Omental fat pad (tissue), 1 donor: ENCODE measurements at regions not wholly inside any gene's neighbourhood (a gene's known extent, or its start where the extent isn't known, plus 50 kb on each side); places are given as distances from the start of the nearest gene placed in this dataset.
"Not testable (repeated sequence)": the region's sequence is repeated elsewhere in the genome, so short reads cannot be mapped to it uniquely, and the experiment has no call there.

Source experiments
- ATAC-seq: fragments of 150-250 bp; one replicate; pipeline ENCODE4 v1.9.1; 2016; ENCODE audit warnings: mild to moderate bottlenecking, moderate library complexity; ENCODE audit not compliant: low FRiP score
- DNase-seq: peaks from one replicate; pipeline ENCODE4 v3.0.0-alpha.2; 2019; ENCODE audit warnings: low spot score

DNA sequence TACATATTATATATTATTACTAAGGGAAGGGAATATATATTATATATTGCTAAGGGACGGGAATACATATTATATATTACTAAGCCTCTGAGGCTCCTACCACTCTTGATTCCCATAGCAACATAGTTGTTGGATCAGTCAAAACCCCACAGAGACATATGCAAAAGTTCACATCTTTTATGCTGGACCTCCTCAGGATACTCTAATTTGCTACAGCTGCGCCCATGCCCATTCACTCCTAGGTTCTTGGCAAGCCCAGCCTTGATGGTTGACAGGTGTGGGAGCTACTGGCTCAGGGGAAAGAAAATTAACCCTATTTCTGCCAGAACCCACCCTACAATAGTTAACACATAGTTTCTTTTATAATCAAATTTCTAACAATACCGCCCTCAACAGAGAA is 752.2 kb downstream of the TTLL7 start:
- not testable (repeated sequence) for DNase-seq, ATAC-seq

DNA sequence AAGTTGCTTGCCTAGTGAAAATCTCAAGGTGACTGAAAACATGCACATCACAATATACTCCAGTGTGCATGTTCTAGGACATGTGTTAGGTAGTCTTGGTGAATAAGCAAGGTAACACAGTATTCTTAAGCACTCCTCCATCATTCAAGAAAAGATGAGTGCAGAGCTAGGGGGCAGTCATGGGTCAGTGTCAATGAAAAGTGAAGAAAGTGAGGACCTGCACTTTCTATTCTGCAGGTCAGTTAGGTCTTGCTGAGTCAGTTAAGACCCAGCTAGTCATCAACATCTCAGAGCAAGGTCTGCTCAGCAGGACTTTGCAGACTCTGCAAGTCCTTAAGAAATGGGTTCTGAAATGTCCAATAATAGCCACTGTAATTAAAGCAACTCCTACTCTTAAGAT is 754.1 kb downstream of the TTLL7 start:
- DNase-seq, ATAC-seq: not testable (repeated sequence)

DNA sequence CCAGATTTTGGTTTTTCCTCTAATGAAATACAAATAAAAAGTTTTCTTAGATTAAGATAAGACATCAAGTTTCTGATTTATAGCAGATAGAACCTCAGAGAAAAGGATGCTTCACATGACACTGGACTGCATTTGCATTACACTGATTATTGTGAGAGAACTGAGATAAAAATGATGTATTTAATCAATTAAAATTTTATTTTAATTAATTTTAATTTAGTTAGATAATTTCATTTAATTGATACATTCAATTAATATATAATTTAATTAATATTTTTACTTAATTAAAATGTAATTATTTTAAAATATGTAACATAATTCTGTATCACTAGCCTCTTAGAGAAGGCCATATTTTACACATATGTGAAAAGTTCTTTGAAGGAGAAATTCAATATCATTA is 759.4 kb downstream of the TTLL7 start:
- not testable (repeated sequence) for ATAC-seq, DNase-seq

DNA sequence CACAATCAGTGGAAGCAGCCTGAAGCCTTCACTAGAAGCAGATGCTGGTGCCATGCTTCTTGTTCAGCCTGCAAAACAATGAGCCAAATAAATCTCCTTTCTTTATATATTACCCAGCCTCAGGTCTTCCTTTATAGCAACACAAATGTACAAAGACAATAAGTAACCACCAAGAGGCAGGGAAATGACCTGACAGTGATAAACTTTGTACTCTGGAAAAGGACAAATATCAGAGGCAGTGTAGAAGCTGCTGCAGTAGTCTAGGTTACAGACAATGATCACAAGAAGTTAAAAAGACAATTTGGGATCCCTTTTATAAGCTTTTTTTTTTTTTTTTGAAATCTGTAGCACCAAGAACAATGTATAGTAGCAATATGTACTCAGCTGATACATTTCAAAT is 760.3 kb downstream of the TTLL7 start:
- DNase-seq, ATAC-seq: not testable (repeated sequence)

DNA sequence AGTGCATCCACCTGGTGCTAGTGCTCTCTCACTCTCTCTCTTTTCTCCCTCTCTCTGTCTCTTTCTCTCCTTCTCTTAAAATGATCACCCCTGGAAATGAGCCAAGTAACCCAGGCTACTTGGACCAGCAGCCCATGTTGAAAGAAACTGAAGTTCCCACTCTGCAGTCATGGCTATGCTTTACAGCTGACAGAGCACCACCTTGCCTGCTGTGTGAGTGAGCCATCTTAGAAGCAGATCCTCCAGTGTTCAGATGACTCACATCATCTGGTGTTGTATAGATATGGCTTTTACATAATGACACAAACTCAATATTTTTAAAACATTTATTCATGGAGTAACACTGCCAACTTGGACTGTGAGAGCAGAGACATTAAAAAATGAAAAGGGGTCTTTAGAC is 779.1 kb downstream of the TTLL7 start:
- DNase-seq, ATAC-seq: not testable (repeated sequence)

DNA sequence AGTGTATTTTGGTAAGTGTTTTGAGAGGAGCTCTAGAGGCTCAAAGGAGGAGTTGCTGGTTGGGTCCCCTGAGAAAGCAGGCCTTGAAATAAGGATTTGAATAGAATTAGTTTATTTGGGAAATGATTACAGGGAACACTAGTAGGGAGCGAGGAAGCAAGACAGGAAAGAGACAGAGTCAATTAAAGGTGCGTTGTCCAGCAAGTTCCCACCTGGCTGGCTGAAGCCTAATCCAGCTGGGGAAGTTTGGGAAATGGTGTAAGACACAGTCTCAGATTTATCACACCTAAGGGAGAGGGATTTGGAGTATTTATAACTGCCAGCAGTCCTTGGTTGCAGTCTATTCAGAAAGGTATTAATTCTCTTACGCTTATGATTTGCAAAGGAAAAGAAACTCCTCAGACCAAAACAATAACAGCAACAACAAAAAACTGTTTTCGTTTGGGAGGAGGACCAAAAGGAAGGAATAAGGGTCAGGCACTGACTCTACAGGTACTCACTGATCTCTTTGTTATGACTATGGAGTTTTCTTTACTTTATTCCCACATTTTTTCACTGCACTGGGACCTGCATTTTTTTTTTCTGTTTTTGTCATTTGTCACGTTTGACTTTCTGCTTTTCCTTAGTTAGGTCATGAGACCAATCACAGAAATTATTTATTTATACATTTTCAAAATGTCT is 780.8 kb downstream of the TTLL7 start:
- not testable (repeated sequence) for ATAC-seq, DNase-seq

DNA sequence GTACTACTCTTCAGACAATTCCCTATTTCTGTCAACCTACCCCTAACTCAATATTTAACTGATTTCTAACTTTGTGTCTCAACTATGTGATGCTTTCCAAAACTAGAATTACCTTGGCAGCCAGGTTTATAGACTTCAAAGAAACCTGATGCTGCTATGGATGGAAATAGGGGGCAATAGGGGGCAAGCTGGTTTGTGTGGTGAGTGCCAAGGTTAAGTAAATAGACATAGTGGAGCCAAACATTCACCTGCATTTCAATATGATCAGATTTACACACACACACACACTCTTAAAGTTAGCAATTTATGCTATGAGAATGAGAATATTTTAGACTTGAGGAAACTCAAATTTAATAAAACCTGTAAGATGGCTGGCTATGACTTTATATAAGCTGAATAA is 784.6 kb downstream of the TTLL7 start:
- ATAC-seq, DNase-seq: not testable (repeated sequence)

DNA sequence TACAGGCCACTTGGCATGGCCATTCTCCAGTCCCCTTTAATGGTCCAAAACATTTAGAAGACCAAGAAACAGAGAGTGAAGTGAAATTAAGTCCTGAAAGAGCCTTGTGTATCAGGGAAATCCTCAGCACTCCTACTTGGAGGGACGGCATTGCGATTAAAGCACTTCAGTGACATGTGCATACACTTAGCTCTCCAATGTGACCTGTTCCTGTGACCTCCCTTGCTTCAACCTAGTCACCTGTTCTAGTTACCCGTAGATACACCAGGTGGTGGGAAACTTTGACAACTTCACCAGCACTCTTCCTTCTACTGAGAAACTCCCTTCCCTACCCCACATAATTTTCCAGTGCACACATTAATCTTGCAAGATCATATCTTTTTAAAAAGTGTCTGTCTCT is 785.3 kb downstream of the TTLL7 start:
- DNase-seq, ATAC-seq: not testable (repeated sequence)

DNA sequence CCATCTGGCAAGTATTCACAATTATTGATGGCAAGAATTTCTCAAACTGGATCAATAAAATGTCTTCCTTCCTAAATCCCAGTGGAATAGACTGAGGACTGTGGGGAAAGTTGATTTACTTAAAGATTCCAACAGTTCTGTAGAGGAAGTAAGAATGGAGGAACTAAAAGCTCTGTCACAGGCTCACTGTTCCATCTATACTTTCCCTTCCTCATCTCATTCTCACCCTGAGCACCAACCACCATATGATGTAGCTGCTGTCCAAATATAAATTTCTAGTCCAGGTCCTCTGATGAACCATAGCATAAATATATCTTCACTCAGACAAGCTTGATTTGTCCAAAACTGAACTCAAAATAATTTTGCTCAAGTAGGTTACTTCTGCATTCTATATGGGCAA is 786.9 kb downstream of the TTLL7 start:
- ATAC-seq, DNase-seq: not testable (repeated sequence)

DNA sequence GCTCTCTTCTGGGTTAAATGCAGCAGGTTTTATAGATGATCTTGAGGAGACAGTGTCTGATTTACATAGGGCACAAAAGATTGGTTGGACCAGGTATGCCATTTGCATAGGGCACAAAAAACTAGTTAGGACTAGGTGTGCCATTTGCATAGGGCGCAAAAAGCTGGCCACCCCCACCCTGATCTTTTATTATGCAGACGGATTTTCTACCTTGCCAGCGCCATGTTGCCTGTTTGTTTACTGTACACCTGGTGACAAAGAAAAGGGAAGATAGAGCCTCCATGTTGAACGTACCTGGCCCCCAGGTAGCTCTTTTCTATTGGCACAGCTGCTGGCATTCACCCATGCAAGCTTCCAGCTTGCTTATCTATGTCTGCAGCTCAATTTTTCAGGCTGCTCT is 790.4 kb downstream of the TTLL7 start:
- not testable (repeated sequence) for DNase-seq, ATAC-seq

DNA sequence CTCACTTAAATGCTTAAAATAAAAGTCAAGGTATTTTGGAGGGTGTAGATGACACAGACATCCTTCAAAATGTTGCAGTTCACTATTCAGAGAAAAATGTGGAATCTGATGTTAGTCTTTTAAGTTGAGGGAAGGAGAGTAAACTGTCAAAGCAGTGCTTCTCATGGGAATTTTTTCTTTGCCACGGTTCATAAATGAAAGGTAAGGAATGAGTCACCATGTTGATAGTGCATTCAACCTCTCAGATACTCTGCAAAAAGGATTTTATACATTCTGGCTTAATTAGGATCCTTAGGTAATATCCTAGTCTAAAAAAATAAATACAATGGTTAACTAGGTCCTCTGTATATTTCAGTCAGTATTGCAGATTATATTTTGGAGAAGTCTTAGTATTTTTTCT is 804.3 kb downstream of the TTLL7 start:
- ATAC-seq, DNase-seq: not testable (repeated sequence)

DNA sequence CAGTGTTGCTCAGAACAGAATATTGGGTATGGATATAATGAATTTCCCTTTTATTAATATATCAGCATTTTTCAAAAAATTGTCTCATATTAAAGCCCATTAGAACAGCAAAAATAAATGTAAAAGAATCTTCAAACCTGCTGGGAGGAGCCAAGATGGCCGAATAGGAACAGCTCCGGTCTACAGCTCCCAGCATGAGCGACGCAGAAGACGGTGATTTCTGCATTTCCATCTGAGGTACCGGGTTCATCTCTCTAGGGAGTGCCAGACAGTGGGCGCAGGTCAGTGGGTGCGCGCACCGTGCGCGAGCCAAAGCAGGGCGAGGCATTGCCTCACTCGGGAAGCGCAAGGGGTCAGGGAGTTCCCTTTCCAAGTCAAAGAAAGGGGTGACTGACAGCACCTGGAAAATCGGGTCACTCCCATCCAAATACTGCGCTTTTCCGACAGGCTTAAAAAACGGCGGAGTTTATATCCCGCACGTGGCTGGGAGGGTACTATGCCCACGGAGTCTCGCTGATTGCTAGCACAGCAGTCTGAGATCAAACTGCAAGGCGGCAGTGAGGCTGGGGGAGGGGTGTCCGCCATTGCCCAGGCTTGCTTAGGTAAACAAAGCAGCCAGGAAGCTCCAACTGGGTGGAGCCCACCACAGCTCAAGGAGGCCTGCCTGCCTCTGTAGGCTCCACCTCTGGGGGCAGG is 816.8 kb downstream of the TTLL7 start:
- ATAC-seq, DNase-seq: not testable (repeated sequence)

DNA sequence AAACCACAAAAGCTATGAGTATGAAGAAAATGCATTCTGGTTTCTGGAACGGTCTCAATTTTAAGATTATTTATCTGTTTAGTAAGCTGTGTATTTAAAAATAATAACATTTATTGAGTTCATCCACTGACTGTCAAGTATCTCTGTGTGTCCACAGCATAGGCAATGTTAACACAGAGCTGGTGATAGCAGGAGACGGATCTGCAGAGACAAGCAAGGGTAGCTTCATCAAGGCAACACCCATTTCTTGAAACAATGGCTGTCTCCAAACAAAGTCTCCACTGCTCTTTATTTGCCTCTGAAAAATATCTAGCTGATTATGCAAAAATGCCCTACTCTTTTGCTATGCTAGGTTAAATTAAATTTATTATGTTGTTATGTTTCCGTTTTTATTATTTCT is 818.3 kb downstream of the TTLL7 start:
- ATAC-seq, DNase-seq: not testable (repeated sequence)

DNA sequence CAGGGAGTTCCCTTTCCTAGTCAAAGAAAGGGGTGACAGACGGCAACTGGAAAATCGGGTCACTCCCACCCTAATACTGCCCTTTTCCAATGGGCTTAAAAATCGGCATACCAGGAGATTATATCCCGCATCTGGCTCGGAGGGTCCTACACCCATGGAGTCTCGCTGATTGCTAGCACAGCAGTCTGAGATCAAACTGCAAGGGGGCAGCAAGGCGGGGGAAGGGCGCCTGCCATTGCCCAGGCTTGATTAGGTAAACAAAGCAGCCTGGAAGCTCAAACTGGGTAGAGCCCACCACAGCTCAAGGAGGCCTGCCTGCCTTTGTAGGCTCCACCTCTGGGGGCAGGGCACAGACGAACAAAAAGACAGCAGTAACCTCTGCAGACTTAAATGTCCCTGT is 831.3 kb downstream of the TTLL7 start:
- not testable (repeated sequence) for ATAC-seq, DNase-seq

DNA sequence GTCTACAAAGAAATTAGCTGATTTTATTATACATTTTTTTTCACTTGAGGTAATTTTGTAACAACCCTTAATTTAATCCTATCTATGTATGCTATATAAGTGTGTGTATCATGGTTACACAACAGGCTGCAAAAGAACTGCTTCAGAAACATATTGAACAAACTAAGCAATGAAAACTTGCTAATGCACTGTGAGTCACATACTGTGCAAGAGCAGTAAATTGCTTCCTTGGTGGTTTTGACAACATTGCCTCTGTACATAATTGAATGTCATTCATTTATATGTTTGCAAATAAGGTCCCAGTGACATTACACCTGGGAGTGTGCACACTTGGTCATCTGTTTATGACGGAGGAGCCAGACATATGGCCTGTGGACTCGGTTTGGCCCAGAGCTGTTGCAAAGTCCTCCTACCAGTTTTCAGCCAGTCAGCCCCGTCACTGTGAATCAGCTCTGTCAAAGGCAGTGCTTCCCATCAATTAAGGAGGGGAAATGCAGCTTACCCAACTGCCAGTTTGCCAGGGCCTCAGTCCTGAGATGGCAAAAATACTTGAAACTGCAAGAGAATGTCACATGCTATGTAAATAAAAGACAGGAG is 835.0 kb downstream of the TTLL7 start:
- DNase-seq, ATAC-seq: not testable (repeated sequence)

DNA sequence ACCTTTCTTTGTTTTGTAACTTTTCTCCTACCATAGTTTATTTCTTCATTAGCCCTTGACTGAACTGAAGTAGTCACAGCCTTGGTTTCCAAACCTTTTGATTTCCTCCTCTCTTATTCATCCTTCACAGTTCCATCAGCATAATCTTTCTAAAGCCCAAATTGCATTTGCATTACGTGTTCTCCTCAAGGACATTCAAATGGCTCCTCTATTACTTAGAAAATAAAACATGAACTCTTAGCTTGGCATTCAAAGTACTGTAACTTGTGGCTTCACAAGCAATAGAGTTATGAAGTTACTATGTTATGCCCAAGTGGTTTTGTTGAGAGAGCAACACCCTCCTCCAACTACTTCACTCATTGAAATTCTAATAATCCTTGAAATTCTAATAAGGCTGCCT is 840.0 kb downstream of the TTLL7 start:
- DNase-seq, ATAC-seq: not testable (repeated sequence)

DNA sequence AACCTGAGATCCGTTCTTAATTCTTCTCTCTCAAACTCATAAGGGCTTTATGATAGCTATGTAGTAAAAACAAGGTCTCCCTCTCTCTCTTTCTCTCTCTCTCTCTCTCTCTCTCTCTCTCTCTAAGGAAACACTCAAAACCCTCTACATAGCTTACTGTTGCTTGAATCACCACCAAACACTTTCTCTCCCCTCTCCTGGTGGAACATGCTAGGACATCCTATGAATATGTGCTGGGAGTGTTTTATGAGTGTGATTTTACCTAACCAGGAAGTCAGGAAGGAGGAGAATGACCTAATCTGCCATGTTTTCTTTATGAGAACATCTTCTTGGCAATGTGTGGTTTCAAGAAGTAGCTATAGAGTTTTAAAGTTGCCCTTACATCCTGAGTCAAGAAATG is 844.6 kb downstream of the TTLL7 start:
- ATAC-seq, DNase-seq: not testable (repeated sequence)

DNA sequence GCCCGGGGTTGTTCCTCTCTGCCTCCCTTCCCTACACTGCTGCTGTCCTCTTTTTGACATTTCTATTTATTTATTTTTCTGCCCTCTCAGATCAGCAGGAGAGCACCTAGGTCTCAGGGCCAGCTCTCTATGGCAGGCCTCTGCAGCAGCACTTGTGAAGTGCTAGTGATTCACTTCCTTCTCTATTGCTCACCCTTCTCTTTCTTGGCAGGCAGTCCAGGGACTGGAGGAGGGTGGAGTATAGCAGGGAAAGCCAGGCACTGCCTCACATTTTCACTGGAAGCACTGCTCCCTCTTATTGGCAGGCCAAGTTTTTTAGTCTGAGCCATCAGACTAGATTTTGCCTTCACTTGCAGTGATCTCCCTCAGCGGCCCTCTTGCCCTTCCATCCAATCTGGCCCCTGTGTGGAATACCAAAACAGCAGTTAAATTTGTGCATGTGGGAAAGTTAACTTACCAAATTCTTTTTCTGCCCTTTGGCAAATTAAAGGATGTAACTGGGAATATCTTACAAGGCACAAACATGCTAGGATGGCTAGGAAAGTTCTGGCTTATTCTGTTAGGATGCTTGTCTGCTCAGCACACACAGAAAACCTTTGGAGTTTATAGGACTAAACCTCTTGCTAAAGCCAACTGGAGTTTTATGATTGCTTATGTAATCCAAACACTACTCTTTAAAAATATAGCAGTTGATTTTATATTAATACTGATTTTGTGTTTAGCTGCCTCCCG is 847.6 kb downstream of the TTLL7 start:
- DNase-seq (peak; percentile 26), ATAC-seq (peak; percentile 99)

DNA sequence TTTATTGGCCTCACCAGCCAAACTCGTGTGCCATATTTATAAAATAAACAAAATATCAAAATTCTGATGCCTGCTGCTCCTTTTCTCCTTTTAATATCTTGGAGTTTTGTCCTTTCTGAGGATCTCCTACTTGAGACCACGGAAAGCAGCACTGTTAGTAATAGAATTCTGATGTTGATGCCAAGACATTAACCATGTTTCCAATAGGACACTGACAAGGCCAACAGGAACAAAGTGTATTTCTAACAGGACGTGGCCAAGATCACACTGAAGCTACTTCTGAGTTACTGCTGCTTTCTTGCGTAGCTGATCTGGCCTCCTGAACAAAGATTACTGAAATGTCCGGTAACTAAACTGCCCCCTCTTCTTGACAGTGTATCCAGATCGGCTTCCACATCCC is 848.5 kb downstream of the TTLL7 start:
- DNase-seq, ATAC-seq: not testable (repeated sequence)

DNA sequence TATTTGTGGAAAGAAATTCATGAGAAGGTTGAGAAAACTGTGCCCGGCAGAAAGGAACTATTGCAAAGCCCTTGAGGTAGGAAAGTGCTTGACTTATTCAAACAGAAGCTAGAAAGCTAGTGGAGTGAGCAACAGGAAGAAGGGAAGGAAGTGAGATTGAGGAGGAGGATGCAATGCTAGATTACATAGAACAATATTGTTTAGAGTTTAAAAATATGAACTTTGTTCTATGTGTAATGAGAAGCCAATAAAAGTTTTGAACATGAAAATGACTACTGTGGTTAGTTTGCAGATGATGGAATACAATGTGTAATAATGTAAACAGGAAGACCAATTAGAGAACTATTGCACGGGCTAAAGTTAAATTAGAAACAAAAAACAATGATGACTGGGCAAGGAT is 853.1 kb downstream of the TTLL7 start:
- ATAC-seq = not testable (repeated sequence)

More for the DNA sequence above, 853.1 kb downstream of the TTLL7 start:
- not testable (repeated sequence) for DNase-seq
